Colonic mucosa (tissue), 4 donors: ENCODE measurements at regions not wholly inside any gene's neighbourhood (a gene's known extent, or its start where the extent isn't known, plus 50 kb on each side); places are given as distances from the start of the nearest gene placed in this dataset.

ENCODE experiments used
- DNase-seq: peaks from one replicate; pipeline ENCODE4 v3.0.0-alpha.2; 2020
- H3K27ac ChIP-seq: fragments of 200-600 bp; one replicate; pipeline ENCODE4 v1.8.0; 2021
- H3K27me3 ChIP-seq: fragments of 200-600 bp; one replicate; pipeline ENCODE4 v1.8.0; 2021
- H3K36me3 ChIP-seq: fragments of 200-600 bp; one replicate; pipeline ENCODE4 v1.8.0; 2021
- H3K4me1 ChIP-seq: fragments of 200-600 bp; one replicate; pipeline ENCODE4 v1.8.0; 2021; ENCODE audit warnings: mild to moderate bottlenecking
- H3K4me3 ChIP-seq: fragments of 200-600 bp; one replicate; pipeline ENCODE4 v1.8.0; 2021
- H3K9ac ChIP-seq, 2 donors: one replicate each; pipeline ENCODE4 v1.7.0; 2013; ENCODE audit warnings: control low read depth in 2 of 2, low read depth in 2 of 2, low read length in 2 of 2
- H3K9me3 ChIP-seq: fragments of 200-600 bp; one replicate; pipeline ENCODE4 v1.8.0; 2021
- intact Hi-C: fragments of 100-400 bp; cut with DNase I; formaldehyde crosslinking; loops from one replicate; pipeline ENCODE4 v1.14.1; 2022
- TF ChIP-seq, protein P1 (sequence below): fragments of 200-600 bp; IDR thresholded peaks from one replicate; pipeline ENCODE4 v1.8.0; 2022; ENCODE audit warnings: antibody characterized with exemption, mild to moderate bottlenecking
- donor health status: healthy.
- donor health status: DM: no; HTN: no; CAD: no.
- donor health status: DM: no; HTN: no; CAD: no.

DNA sequence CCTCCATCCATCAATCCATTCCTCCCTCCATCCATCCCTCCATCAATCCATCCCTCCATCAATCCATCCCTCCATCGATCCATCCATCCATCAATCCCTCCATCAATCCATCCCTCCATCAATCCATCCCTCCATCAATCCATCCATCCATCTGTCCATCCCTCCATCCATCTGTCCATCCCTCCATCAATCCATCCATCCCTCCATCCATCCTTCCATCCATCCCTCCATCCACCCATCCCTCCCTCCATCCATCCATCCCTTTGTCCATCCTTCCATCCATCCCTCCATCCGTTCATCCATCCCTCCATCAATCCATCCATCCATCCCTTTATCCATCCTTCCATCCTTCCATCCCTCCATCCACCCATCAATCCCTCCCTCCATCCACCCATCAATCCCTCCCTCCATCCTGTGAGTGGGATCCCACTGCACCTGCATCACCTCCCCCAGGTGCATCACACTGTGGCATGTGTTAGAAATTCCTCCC is 338.1 kb upstream of the SFSWAP start:
- no peak overlapping the region for H3K9ac ChIP-seq
- H3K4me1 ChIP-seq, result no peaks in the 10 kb centered on the region
- no peaks in the 10 kb centered on the region for H3K9me3 ChIP-seq
- no peaks in the 10 kb centered on the region for H3K36me3 ChIP-seq
- H3K27me3 ChIP-seq, result no peaks in the 10 kb centered on the region
- DNase-seq, result no peak
- intact Hi-C loops, result no loop called here
- H3K27ac ChIP-seq, result no peak overlapping the region
- TF ChIP-seq, protein P1, sequence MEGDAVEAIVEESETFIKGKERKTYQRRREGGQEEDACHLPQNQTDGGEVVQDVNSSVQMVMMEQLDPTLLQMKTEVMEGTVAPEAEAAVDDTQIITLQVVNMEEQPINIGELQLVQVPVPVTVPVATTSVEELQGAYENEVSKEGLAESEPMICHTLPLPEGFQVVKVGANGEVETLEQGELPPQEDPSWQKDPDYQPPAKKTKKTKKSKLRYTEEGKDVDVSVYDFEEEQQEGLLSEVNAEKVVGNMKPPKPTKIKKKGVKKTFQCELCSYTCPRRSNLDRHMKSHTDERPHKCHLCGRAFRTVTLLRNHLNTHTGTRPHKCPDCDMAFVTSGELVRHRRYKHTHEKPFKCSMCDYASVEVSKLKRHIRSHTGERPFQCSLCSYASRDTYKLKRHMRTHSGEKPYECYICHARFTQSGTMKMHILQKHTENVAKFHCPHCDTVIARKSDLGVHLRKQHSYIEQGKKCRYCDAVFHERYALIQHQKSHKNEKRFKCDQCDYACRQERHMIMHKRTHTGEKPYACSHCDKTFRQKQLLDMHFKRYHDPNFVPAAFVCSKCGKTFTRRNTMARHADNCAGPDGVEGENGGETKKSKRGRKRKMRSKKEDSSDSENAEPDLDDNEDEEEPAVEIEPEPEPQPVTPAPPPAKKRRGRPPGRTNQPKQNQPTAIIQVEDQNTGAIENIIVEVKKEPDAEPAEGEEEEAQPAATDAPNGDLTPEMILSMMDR, result no peak
- no peak overlapping the region for H3K4me3 ChIP-seq

DNA sequence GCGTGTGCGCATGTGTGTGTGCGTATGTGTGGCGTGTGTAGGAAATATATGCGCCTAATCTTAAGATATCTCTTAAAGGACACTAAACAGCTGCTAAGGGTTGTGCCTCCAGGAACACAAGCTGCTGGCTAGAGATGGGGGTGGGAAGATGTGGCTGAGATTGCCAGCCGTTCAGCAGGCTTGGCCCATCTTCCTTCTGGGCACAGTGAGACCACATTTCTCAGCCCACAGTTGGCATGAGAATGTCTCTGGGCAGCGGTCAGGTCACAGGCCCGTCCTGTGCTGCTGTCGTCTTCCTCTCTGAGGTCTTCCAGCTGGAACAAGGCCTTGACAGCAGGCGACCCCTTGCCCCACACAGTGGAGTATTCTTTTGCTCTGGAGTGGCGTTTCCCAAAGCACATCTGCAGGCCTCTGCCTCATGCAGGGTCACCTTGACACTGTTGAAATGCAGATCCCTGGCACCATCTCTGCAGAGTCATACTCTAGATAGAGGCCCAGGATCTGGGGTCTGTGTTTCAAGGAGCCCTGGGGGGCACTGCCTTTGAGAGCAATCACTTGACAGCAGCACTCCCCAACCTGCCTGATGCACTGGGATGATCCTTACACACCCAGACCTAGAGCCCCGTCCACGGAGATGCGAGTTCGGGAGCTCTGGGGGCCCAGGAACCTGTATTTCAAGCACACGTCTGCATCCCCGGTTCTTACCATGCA is 335.5 kb upstream of the SFSWAP start:
- Histone ChIP-seq H3K36me3 (no peaks in the 10 kb centered on the region), H3K9me3 (no peaks in the 10 kb centered on the region), H3K27ac (no peak overlapping the region), H3K4me3 (no peak overlapping the region), H3K27me3 (no peaks in the 10 kb centered on the region), H3K9ac (no peak overlapping the region), H3K4me1 (no peaks in the 10 kb centered on the region)
- DNase-seq, result no peak
- intact Hi-C loops, result no loop called here
- TF ChIP-seq, protein P1, result no peak

DNA sequence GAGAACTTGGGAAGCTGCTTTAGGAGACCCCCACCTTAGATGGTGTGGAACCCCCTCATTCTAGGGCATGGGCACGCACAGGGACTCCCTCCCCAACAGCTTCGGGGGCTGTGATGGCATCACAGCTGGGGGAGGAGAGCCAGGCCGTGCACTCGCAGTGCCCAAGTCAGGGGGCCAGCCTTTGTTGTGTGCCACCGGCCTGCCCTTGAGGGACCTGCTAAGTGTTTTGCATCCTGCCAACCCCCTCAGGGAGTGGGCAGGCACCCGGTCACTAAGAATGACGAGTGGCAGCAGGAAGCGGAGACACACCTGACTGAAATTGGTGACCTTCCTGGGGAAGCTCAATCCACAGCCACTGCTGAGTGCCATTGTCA is 334.9 kb upstream of the SFSWAP start:
- Histone ChIP-seq H3K36me3 (no peaks in the 10 kb centered on the region), H3K27ac (no peak overlapping the region), H3K27me3 (no peaks in the 10 kb centered on the region), H3K9ac (no peak overlapping the region), H3K4me3 (no peak overlapping the region), H3K9me3 (no peaks in the 10 kb centered on the region), H3K4me1 (no peaks in the 10 kb centered on the region)
- TF ChIP-seq, protein P1, result no peak
- DNase-seq, result no peak
- intact Hi-C loops, result no loop called here

DNA sequence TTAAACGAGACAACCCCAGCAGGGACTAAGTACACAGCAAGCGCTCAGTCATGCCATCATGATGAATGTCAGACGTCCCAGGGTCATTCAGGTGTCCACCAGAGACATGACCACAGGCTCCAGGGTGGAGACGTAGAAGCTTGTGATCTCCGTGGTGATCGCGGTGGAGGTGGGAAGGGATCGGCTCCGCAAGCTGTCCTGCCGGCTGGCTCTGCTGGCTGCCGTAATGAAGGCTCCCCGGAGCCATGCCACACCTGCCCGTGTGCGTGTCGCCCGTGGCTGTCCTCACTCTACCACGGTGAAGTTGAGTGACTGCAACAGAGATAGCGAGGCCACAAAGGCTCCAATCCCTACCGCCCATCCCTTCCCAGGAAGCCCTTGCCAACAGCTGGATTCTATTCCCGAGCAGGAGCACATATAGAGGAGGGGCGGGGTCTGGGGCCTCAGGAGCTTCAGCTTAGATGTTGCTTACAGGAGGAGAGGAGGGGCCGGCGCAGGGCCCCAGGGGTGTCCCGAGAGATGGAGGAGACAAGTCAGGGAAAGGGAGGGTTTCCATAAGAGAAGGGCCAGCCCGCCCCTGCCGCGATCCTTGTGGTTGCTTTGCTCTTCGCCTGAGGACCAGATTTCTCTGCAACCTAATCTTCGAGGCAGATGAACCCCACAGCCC is 332.6 kb upstream of the SFSWAP start:
- no peaks in the 10 kb centered on the region for H3K4me1 ChIP-seq
- no peak overlapping the region for H3K4me3 ChIP-seq
- intact Hi-C loops, result no loop called here
- no peak overlapping the region for H3K9ac ChIP-seq
- no peaks in the 10 kb centered on the region for H3K36me3 ChIP-seq
- no peaks in the 10 kb centered on the region for H3K9me3 ChIP-seq
- no peaks in the 10 kb centered on the region for H3K27me3 ChIP-seq
- DNase-seq, result no peak
- TF ChIP-seq, protein P1, result no peak
- H3K27ac ChIP-seq, result no peak overlapping the region

DNA sequence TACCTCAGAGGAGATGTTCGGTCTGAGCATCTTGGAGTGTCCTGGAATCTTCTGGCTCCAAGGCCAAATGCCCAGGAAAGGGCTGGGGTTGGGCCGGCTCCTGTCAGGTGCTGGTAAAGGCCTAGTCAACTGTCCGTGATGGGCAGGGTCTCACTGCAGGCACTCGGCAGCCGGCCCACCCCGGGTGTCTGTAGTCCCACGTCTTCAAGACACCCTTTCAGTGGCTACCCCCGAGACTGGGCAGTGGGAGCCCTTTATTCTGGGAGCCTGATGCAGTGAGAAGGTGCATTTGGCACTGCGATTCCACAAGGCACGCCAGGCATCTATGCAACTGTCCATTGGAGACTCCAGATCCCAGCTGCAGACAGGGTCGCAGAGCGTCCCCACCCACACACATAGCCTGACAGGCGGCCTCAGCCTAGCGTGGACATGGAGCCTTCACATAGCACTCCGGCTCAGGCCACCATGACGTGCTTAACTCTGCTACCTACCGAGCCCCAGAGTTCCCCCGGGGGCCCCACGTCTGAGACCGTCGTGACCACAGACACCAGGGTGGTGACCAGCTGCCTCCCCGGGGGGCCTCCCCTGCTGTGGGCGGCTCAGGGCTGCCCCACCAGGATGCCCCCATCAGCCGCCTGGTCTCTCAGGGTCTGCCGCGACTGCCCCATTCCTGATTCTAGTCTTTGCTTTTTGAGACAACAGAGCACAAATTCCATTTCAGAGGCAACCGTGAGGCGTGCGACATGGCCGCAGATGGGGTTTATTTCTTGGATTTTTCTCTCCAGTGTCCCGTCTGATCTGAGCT is 331.8 kb upstream of the SFSWAP start:
- intact Hi-C loops, result no loop called here
- Histone ChIP-seq H3K4me3 (no peak overlapping the region), H3K4me1 (no peaks in the 10 kb centered on the region), H3K9ac (no peak overlapping the region), H3K9me3 (no peaks in the 10 kb centered on the region), H3K27ac (no peak overlapping the region), H3K36me3 (no peaks in the 10 kb centered on the region), H3K27me3 (no peaks in the 10 kb centered on the region)
- TF ChIP-seq, protein P1, result no peak
- DNase-seq, result no peak
